ENCODE measurements at regions not wholly inside any gene's neighbourhood (a gene's known extent, or its start where the extent isn't known, plus 50 kb on each side); places are given as distances from the start of the nearest gene placed in this dataset.

DNA sequence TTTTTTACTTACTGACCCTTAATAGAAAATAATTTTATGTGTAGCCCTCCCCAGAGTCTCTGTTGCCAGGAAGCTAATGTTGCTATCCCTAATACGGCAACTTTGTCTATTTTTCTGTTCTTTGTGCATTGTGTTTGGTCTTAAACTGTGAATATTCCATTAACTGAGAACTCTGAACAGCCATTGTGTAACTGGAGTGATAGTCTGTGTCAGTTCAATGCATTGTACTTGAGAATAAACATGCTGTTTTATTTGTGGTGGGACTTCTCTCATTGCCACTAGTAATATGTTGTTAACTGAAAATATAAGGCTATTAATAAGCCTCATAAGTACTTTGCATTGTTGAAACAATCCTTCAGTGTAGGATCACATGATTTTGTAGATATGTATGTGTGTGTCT, 278.3 kb upstream of the DMRT1 start:
- 100% methylated on average over 1 of the region's 1 CpG for WGBS (ENCODE audit: insufficient coverage)
- H3K27me3 ChIP-seq (ENCODE audit: control insufficient read depth, insufficient read depth, low read length), result no peaks in the 10 kb centered on the region
- Mint-ChIP-seq H3K4me3 (no peak overlapping the region), H3K9me3 (no peaks in the 10 kb centered on the region), H3K36me3 (no peaks in the 10 kb centered on the region), H3K4me1 (no peaks in the 10 kb centered on the region), H3K27ac (no peak overlapping the region), H3K27me3 (ENCODE audit: low read depth in 2 of 2) (peaks cover 23 to 57% of the 10 kb centered on the region in 2 donors)
- no peak overlapping the region for H3K27ac ChIP-seq (ENCODE audit: low read length)
- H3K9me3 ChIP-seq (ENCODE audit: control insufficient read depth, insufficient read depth, low read length), result no peaks in the 10 kb centered on the region
- H3K4me3 ChIP-seq (ENCODE audit: low read length), result no peak overlapping the region
- TF ChIP-seq, protein P1, sequence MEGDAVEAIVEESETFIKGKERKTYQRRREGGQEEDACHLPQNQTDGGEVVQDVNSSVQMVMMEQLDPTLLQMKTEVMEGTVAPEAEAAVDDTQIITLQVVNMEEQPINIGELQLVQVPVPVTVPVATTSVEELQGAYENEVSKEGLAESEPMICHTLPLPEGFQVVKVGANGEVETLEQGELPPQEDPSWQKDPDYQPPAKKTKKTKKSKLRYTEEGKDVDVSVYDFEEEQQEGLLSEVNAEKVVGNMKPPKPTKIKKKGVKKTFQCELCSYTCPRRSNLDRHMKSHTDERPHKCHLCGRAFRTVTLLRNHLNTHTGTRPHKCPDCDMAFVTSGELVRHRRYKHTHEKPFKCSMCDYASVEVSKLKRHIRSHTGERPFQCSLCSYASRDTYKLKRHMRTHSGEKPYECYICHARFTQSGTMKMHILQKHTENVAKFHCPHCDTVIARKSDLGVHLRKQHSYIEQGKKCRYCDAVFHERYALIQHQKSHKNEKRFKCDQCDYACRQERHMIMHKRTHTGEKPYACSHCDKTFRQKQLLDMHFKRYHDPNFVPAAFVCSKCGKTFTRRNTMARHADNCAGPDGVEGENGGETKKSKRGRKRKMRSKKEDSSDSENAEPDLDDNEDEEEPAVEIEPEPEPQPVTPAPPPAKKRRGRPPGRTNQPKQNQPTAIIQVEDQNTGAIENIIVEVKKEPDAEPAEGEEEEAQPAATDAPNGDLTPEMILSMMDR (IDR thresholded peaks at IDR 0.05), result no peak
- DNase-seq (no peak), ATAC-seq (no peak)
- intact Hi-C loops (cut with micrococcal nuclease), result no loop called here
- no peaks in the 10 kb centered on the region for H3K36me3 ChIP-seq (ENCODE audit: control insufficient read depth, insufficient read depth, low read length)
- H3K4me1 ChIP-seq (ENCODE audit: control insufficient read depth, insufficient read depth, low read length), result no peaks in the 10 kb centered on the region

DNA sequence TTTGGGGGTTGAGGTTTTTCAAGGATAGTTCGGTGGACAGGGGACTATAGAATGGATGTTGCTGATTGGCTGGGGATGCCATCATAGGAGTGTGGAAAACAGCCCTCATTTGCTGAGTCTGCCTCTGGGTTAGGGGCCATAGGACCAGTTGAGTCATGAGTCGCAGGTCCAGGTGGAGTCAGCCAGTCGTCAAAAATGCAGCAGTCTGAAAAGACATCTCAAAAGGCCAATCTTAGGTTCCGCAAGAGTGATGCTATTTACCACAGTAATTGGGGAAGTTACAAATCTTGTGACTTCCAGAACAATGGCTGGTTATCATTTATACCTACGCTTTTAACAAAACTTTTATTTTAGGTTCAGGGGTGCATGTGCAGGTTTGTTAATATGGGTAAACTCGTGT, 276.0 kb upstream of the DMRT1 start:
- H3K4me1 Mint-ChIP-seq, result no peaks in the 10 kb centered on the region
- no peak overlapping the region for H3K4me3 ChIP-seq (ENCODE audit: low read length)
- H3K27ac ChIP-seq (ENCODE audit: low read length), result no peak overlapping the region
- intact Hi-C loops (cut with micrococcal nuclease), result no loop called here
- ATAC-seq (no peak), DNase-seq (no peak)
- 85% methylated on average over 4 of the region's 6 CpGs for WGBS (ENCODE audit: insufficient coverage)
- no peaks in the 10 kb centered on the region for H3K9me3 ChIP-seq (ENCODE audit: control insufficient read depth, insufficient read depth, low read length)
- H3K27ac Mint-ChIP-seq, result no peak overlapping the region
- H3K9me3 Mint-ChIP-seq, result no peaks in the 10 kb centered on the region
- no peaks in the 10 kb centered on the region for H3K36me3 Mint-ChIP-seq
- H3K27me3 ChIP-seq (ENCODE audit: control insufficient read depth, insufficient read depth, low read length), result no peaks in the 10 kb centered on the region
- no peaks in the 10 kb centered on the region for H3K36me3 ChIP-seq (ENCODE audit: control insufficient read depth, insufficient read depth, low read length)
- H3K4me1 ChIP-seq (ENCODE audit: control insufficient read depth, insufficient read depth, low read length), result no peaks in the 10 kb centered on the region
- peaks cover 13 to 34% of the 10 kb centered on the region in 2 donors for H3K27me3 Mint-ChIP-seq (ENCODE audit: low read depth in 2 of 2)
- no peak overlapping the region for H3K4me3 Mint-ChIP-seq
- TF ChIP-seq, protein P1 (IDR thresholded peaks at IDR 0.05), result no peak

DNA sequence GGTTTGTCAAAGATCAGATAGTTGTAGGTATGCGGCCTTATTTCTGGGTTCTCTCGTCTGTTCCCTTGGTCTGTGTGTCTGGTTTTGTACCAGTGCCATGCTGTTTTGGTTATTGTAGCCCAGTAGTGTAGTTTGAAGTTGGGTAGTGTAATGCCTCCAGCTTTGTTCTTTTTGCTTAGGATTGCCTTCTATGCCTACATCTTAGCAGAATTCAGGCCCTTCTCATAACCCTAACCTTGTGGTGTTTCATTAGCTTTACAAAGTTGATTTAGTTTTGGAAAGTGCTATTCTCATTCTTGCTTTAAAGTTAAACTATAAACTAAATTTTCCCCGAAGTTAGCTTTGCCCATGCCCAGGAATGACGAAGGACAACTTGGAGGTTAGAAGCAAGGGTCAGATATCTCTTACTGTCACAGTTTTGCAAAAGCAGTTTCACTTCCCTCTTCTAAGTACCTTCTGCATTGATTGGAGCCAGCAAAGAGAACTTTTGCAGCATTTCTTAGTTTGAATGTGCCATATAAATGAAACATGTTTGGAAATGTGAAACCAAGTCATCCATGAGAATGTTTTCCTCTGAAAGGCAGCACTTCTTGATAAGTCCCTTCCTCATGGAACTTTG, 274.3 kb upstream of the DMRT1 start:
- Mint-ChIP-seq H3K4me1 (no peaks in the 10 kb centered on the region), H3K4me3 (no peak overlapping the region), H3K27ac (no peak overlapping the region), H3K36me3 (no peaks in the 10 kb centered on the region), H3K9me3 (no peaks in the 10 kb centered on the region), H3K27me3 (ENCODE audit: low read depth in 2 of 2) (peaks cover 13 to 29% of the 10 kb centered on the region in 2 donors)
- TF ChIP-seq, protein P1 (IDR thresholded peaks at IDR 0.05), result no peak
- no peak overlapping the region for H3K4me3 ChIP-seq (ENCODE audit: low read length)
- no peaks in the 10 kb centered on the region for H3K9me3 ChIP-seq (ENCODE audit: control insufficient read depth, insufficient read depth, low read length)
- intact Hi-C loops (cut with micrococcal nuclease), result no loop called here
- ATAC-seq (no peak), DNase-seq (no peak)
- no peaks in the 10 kb centered on the region for H3K4me1 ChIP-seq (ENCODE audit: control insufficient read depth, insufficient read depth, low read length)
- no peaks in the 10 kb centered on the region for H3K36me3 ChIP-seq (ENCODE audit: control insufficient read depth, insufficient read depth, low read length)
- 71% methylated on average over 4 of the region's 4 CpGs for whole genome bisulfite sequencing (ENCODE audit: insufficient coverage)
- H3K27ac ChIP-seq (ENCODE audit: low read length), result no peak overlapping the region
- H3K27me3 ChIP-seq (ENCODE audit: control insufficient read depth, insufficient read depth, low read length), result no peaks in the 10 kb centered on the region

DNA sequence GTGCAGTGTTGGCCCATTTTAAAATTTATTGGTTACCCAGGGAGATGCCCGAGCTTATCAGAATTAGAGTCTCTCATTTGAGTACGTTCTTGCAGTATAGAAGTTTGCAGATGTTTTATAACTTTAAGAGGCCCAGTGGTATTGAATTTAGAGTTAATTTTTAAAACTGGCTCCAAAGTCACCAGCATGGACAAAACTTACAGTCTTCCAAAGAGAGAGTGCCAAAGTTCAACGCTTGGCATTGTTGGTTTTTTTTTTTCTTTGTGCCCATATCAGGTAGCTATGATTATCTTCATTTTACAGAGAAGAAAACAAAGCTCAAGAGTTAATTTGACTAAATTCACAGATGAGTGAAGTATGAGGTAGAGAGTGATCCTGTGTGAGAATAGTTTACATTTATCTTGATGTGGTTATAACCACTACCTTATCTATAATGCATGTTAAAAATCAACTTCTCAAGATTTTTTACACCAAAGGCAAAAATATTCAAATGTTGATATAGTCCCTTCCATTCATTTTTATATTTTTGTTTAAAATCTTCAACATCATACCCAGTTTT, 273.7 kb upstream of the DMRT1 start:
- no peaks in the 10 kb centered on the region for H3K27me3 ChIP-seq (ENCODE audit: control insufficient read depth, insufficient read depth, low read length)
- ATAC-seq, result no peak
- no peaks in the 10 kb centered on the region for H3K36me3 ChIP-seq (ENCODE audit: control insufficient read depth, insufficient read depth, low read length)
- H3K9me3 ChIP-seq (ENCODE audit: control insufficient read depth, insufficient read depth, low read length), result no peaks in the 10 kb centered on the region
- 79% methylated on average over 3 of the region's 3 CpGs for WGBS (ENCODE audit: insufficient coverage)
- Mint-ChIP-seq H3K4me3 (no peak overlapping the region), H3K27me3 (ENCODE audit: low read depth in 2 of 2) (peaks cover 14 to 29% of the 10 kb centered on the region in 2 donors), H3K36me3 (no peaks in the 10 kb centered on the region), H3K9me3 (no peaks in the 10 kb centered on the region), H3K27ac (no peak overlapping the region), H3K4me1 (no peaks in the 10 kb centered on the region)
- TF ChIP-seq, protein P1 (IDR thresholded peaks at IDR 0.05), result no peak
- H3K4me1 ChIP-seq (ENCODE audit: control insufficient read depth, insufficient read depth, low read length), result no peaks in the 10 kb centered on the region
- intact Hi-C loops (cut with micrococcal nuclease), result no loop called here
- no peak overlapping the region for H3K4me3 ChIP-seq (ENCODE audit: low read length)
- H3K27ac ChIP-seq (ENCODE audit: low read length), result no peak overlapping the region
- no peak for DNase-seq
